ENCODE measurements at regions not wholly inside any gene's neighbourhood (a gene's known extent, or its start where the extent isn't known, plus 50 kb on each side); places are given as distances from the start of the nearest gene placed in this dataset.

DNA sequence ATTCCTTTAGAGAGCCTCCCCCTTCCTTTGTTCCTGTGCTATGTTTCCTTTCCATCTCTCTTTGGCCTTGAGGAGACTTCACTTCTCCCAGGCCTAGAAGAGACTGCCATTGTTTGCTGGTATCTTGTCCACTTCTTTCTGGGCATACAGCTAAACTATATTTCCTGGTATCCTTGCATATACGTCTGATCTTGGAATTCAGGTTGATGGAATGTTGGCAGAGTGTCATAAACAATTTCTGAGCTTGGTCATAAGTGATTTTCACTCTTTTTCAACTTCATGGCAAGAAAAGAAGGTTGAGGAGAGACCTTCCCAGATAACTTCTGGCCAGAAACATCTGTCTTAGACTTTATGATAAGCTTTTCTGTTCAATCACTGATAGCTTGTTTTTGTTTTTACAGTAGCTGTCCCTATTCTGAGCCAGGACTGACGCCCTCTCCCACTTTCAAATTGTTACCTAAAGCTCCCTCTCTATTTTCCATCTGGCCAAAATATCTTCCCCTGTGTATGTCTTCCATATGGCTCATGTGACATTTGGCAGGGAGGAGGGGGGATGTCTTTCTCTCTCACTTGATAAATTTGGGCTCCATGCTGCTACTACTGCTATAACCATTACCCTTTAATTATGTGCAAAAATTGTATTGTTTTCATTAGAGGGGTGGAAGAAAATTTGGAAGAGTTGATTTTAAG is 457.0 kb downstream of the ADAMTS20 start:
- no peak for DNase-seq (ENCODE audit: low read depth, low spot score)
- in situ Hi-C loops (cut with HindIII; ENCODE audit: low pct_unique_long_range_greater_than_20kb, low sequenced_read_pairs), result no loop called here

DNA sequence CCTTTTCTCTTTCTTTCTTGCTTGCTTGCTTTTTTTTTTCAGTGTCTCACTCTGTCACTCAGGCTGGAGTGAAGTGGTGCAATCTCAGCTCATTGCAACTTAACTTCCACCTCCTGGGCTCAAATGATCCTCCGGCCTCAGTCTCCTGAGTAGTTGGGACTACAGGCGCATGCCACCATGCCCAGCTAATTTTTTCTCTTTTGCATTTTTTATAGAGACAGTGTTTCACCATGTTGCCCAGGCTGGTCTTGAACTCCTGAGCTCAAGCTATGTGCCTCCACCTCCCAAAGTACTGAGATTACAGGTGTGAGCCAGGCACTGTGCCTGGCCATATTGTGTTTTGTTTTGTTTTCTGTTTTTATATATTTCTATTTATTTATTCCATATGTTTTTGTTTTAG is 461.0 kb downstream of the ADAMTS20 start:
- in situ Hi-C loops (cut with HindIII; ENCODE audit: low pct_unique_long_range_greater_than_20kb, low sequenced_read_pairs), result no loop called here
- DNase-seq (ENCODE audit: low read depth, low spot score), result no peak

DNA sequence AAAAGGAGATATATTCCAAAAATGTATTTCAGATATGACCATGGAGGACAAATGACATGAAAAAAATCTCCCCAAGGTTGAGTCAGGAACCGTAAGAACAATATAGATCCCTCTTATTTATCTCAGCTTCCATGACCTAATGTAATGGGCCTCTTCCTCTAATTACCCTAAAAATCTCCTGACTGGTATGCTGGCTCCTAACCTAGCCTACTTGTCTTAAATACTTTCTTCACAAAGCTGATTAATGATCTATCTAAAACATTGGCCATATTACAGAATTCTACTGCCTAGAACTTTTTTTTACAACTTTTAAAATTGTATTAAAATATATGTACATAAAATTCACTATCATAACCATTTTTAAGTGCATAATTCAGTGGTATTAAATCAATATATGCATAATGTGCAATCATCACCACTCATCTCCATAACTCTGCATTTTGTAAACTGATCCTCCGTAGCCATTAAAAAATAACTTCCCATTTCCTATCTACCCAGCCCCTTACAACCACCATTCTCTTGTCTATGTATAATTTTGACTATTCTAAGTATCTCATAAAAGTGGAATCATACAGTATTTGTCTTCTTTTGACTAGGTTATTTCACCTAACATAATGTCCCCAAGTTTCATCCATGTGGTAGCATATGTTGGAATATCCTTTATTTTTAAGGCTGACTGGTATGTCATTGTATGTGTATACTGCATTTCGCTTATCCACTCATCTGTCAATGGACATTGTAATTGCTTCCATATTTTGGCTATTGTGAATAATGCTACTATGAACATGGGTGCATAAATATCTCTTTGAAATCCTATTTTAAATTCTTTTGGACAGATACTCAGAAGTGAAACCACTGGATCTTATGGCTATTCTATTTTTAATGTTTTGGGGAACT is 464.6 kb downstream of the ADAMTS20 start:
- DNase-seq (ENCODE audit: low read depth, low spot score), result no peak
- in situ Hi-C loops (cut with HindIII; ENCODE audit: low pct_unique_long_range_greater_than_20kb, low sequenced_read_pairs), result no loop called here

DNA sequence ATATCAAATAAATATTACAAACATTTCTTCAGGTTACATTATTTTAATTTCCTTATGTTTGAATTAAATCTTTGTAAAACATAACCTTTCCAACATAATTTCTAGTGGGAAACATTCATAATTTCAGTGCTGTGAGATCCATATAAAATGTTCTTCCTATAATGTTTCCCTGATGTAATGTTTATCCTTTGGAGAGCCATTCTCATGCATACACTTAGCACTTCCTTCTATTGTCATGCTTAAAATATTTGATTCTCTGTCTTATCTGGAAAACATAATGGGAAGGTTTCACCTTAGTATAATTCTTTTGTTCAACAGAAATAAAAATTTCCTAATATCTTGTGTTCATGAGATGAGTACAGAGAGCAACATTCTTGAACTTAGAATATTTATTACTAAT is 472.5 kb downstream of the ADAMTS20 start:
- DNase-seq (ENCODE audit: low read depth, low spot score), result no peak
- in situ Hi-C loops (cut with HindIII; ENCODE audit: low pct_unique_long_range_greater_than_20kb, low sequenced_read_pairs), result no loop called here

DNA sequence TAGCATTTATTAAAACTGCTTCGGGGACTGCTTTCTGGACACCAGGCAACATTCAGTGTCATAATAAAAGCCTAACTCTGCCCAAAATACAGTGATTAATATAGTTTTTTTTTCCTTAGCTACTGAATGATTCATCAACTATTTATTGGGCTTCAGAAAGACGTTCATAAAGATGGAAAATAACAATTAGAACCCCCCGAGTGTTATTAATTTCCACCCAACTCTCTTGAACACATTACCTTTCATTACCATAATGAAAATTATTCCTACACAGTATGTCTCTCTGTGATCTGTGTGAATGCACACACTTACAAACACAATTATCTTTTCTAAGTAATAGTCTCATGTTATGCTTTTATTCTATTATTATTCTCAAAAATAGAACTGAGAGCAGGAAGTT is 473.0 kb downstream of the ADAMTS20 start:
- in situ Hi-C loops (cut with HindIII; ENCODE audit: low pct_unique_long_range_greater_than_20kb, low sequenced_read_pairs), result no loop called here
- no peak for DNase-seq (ENCODE audit: low read depth, low spot score)

DNA sequence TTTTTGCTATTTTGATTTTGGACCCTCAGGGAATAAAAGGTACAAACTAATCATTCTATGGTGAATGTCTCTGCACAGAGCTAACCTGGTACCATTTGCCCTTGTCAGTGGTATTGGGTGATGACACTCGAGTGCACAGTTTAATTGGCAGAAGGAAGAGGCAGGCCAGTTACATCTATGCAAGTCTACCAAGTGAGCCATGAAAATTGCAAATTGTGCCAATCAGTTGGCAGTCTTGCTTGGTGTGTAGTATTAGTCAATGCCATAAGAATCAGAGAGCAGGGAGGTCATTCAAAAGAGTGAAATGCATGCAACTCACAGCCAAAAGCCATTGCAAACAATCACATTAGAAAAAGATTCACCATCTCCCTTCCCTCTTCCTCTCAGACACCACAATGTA is 479.6 kb downstream of the ADAMTS20 start:
- DNase-seq (ENCODE audit: low read depth, low spot score), result no peak
- in situ Hi-C loops (cut with HindIII; ENCODE audit: low pct_unique_long_range_greater_than_20kb, low sequenced_read_pairs), result no loop called here

DNA sequence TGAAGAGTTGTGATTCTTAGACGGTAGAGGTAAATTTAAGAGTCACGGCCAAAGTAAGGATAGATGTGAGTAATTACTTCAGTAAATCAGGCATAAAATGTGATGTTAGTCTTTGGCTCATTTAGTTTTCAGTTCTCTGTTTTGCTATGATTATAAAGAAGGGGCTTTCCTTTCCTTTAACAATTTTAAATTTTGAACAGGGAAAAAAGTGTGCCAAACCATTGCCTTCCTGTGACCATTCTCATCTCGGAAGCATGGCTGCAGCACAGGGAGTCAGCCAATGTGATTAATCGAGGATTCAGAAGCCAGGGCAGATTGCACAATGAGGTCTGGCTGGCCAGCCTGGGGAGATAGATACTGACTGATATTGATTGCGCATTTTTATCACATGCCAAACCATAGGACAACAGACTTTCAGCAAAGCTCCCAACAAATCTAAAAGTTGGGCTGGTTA is 480.2 kb upstream of the PRICKLE1 start:
- in situ Hi-C loops (cut with HindIII; ENCODE audit: low pct_unique_long_range_greater_than_20kb, low sequenced_read_pairs), result no loop called here
- no peak for DNase-seq (ENCODE audit: low read depth, low spot score)

DNA sequence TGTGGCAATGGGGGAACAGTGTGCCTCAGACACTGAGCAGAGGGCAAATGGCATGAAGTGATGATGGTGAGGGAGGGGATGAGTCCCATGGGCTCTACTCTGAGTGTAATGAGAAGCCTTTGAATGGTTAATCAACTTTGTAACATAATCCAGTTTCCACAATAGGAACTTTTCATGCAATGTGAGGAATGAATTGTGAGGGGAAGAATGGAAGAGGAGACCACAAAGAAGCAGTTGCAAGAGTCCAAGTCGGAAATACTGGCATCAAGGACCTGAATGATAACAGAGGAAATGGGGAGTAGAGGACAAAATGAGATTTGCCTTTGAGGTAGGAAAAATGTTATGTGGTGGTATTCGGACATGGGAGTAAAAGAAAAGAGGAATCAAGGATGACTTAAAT is 476.9 kb upstream of the PRICKLE1 start:
- in situ Hi-C loops (cut with HindIII; ENCODE audit: low pct_unique_long_range_greater_than_20kb, low sequenced_read_pairs), result no loop called here
- DNase-seq (ENCODE audit: low read depth, low spot score), result no peak

DNA sequence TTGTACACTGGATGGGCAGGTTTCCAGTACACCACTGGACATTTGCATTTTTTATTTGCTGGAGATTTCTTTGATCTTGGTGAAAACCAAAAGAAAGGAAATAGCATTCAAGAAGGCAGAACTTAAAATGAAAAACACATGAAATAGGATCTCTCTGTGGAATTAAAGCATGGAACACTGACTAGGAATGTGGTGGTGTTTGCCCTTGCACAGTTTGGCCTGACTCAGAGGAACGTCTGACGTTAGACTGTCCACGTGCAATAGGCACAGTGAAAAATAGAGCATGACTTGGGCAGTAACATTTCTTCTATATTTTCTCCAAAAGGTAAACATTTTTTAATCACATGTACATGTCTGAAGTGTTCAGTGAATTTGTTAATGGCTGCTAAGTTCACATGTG is 474.1 kb upstream of the PRICKLE1 start:
- DNase-seq (ENCODE audit: low read depth, low spot score), result no peak
- in situ Hi-C loops (cut with HindIII; ENCODE audit: low pct_unique_long_range_greater_than_20kb, low sequenced_read_pairs), result no loop called here

DNA sequence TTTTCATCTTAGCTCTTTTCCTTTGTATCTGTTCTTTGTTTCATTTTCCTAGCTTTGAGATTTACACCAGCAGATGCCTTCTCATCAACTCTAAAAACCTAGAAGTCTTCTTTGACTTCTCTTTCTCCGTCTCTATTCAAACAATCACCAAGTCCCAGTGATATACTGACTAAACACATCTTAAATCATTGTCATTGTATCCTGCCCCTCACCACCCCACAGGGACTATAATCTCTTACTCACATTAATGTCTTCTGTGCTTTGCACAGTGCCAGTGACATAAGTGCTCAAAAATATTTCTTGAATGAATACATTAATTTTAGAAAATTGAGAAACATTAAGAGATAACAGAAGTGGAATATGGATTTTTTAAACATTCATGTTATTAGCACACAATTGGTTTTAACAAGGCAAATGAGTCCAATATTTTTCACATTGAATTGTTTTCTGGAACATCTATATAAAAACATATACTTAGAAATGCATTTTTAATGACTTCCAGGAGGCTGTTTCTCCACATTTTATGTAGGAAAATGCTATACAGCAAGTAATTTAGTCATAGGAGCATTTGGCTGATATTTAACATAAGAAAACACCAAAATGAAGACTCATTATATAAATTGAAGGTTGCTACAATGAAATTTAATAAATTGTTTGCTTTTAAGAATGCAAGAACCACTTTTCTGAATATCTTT is 472.8 kb upstream of the PRICKLE1 start:
- no peak for DNase-seq (ENCODE audit: low read depth, low spot score)
- in situ Hi-C loops (cut with HindIII; ENCODE audit: low pct_unique_long_range_greater_than_20kb, low sequenced_read_pairs), result no loop called here

DNA sequence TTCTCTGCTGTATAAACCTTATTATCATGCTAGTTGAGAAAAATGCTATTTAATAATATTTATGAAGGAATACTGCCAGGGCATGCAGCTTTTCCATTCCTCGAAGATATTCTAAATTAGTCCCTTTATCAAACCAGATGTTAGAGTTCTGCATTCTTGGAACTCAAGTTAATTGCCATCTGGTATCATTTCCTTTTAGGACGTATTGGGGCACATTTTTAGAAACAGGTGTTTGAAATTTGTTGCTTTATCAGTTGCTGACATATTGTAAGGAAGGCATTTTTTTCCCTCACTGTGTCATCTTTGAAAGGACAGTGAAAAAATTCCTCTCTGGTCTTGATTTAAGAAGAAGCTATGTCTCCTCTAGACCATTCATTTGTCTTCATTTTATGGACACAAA is 471.2 kb upstream of the PRICKLE1 start:
- in situ Hi-C loops (cut with HindIII; ENCODE audit: low pct_unique_long_range_greater_than_20kb, low sequenced_read_pairs), result no loop called here
- DNase-seq (ENCODE audit: low read depth, low spot score), result no peak

DNA sequence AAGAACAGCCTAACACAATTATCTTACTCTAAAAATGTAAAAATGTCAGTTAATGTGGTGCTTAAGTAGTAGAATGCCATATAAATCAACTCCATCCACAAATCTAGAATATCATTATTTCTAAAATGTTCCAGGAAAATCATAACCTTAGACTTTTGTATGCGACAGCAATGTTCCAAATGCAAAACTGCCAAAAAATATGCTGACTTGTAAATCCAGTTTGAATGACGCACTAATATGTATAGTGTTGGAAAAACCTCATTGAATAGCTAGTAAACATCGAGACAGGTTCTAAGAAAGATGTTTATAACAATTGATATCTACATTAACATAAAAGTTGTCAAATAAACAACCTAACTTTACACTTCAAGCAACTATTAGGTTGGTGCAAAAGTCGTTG is 469.1 kb upstream of the PRICKLE1 start:
- in situ Hi-C loops (cut with HindIII; ENCODE audit: low pct_unique_long_range_greater_than_20kb, low sequenced_read_pairs), result no loop called here
- DNase-seq (ENCODE audit: low read depth, low spot score), result no peak

DNA sequence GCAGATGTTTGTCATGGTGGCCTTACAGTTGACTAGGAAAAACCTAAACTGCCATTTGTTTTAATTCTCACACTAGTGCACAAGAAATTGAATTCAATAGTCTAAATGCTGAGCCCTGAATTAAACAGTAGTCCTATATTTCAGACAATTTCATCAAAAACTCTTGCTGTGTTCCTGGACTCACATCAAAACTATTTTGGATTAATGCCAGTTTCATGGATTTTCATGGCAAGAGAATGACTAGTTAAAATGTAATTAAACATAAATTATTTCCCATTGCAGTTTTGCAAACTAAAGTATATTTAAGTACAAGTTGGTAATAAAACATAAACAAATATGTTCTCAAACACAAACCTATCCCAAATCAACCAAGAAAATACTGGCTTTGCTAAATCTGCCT is 468.0 kb upstream of the PRICKLE1 start:
- DNase-seq (ENCODE audit: low read depth, low spot score), result no peak
- in situ Hi-C loops (cut with HindIII; ENCODE audit: low pct_unique_long_range_greater_than_20kb, low sequenced_read_pairs), result no loop called here

DNA sequence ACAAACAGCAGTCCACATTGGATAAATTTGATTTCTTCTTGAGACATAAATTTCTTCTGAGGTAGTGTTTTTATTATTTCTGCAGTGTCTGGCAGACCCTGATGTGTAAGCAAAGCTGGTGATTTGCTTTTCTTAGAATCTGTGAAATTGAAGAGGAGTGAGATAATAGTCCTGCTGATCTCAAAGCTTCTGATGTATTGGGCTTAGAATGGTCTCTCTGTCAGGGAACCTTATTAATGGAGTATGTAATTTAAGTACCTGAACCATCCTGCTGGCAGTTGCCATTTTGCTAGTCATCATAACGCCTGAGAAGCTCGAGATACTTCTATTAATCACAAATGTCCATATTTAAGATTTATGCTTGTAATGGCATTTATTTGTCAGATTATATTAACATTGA is 464.5 kb upstream of the PRICKLE1 start:
- in situ Hi-C loops (cut with HindIII; ENCODE audit: low pct_unique_long_range_greater_than_20kb, low sequenced_read_pairs), result no loop called here
- DNase-seq (ENCODE audit: low read depth, low spot score), result no peak

DNA sequence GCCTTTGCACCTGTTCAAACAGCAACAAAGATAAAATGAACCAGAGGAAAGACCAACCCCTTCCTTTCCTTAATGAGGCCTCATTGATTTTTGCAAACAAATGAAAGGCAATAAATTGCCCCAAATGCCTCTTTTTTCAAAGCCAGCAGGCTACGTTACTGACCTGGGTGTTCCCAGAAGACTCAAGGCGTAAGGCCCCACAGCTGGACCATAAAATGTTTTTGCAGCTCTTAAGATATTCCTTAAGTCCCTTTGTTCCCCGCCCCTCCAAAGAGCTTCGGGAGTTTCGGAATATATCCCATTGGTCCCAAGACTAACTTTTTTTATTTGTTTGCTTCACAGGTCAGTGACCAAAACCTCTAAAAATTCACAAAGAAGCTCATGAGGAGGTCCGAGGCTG is 462.9 kb upstream of the PRICKLE1 start:
- in situ Hi-C loops (cut with HindIII; ENCODE audit: low pct_unique_long_range_greater_than_20kb, low sequenced_read_pairs), result no loop called here
- DNase-seq (ENCODE audit: low read depth, low spot score), result no peak

DNA sequence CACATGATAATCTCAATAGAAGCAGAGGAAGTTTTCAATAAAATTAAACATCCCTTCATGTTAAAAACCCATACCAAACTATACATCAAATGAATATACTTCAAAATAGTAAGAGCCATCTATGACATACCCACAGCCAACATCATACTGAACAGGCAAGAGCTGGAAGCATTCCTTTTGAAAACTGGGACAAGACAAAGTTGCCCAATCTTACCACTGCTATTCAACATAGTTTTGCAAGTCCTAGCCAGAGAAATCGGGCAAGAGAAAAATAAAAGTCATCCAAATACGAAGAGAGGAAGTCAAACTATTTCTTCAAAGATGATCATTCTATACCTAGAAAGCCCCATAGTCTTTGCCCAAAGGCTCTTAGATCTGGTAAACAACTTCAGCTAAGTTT is 454.7 kb upstream of the PRICKLE1 start:
- DNase-seq (ENCODE audit: low read depth, low spot score), result no peak
- in situ Hi-C loops (cut with HindIII; ENCODE audit: low pct_unique_long_range_greater_than_20kb, low sequenced_read_pairs), result no loop called here

DNA sequence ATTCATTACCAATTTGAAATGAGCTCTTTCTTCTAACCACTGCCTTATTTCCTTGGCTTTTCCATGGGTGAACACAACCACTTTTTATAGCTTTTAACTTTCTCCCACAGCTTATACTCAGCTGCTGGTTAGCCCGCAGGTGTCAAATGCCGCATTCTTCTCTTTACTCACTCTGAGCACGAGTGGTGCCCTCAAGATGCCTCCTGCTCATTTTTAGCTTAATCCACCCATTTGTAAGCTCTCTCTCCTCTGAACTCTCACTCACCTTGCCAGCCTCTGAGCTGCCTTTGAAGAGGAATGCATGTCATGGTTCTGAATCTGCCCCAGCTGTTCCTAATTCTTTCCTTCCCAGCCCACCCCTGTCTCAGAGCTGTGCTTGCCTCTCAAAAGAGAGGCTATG is 449.4 kb upstream of the PRICKLE1 start:
- DNase-seq (ENCODE audit: low read depth, low spot score), result peak; percentile 14
- in situ Hi-C loops (cut with HindIII; ENCODE audit: low pct_unique_long_range_greater_than_20kb, low sequenced_read_pairs), result no loop called here

DNA sequence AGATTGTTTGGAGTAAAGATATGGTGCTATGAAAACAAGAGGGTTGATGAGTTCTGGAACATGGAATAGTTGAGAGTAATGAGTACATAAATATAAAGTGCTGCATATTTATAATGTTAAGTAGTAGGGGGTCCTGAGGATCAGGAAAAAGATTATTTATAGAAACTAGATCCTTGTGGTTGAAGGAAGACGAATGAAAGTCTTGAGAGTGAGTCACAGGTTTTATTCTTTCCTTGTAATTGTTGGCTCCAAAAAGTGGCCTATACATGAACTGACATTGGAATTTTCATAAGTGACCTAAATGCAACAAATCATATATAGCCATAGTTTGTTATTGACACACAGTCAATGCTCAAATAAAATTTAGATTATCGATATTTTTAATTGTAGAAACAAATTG is 440.4 kb upstream of the PRICKLE1 start:
- no peak for DNase-seq (ENCODE audit: low read depth, low spot score)
- in situ Hi-C loops (cut with HindIII; ENCODE audit: low pct_unique_long_range_greater_than_20kb, low sequenced_read_pairs), result no loop called here

DNA sequence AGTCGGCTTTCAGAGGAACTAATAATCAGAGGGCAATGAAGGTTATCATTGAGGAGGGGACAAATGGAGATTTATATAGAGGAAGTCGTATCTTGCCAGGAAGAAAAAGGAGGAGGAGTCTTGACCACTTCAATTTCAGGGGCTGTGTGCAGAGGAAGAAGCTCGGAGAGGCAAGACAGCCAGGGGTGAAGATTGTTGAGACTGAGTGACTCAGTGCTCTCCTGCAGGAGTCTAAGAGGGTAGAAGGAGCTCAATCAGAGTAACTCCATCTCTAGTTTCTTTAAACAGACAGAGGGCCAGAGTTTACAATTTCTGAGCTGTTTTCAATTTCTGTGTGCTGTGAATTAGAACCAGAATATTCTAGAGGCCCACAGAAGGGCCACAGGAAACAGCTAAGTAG is 439.3 kb upstream of the PRICKLE1 start:
- DNase-seq (ENCODE audit: low read depth, low spot score), result no peak
- in situ Hi-C loops (cut with HindIII; ENCODE audit: low pct_unique_long_range_greater_than_20kb, low sequenced_read_pairs), result no loop called here
